ENCODE measurements at regions not wholly inside any gene's neighbourhood (a gene's known extent, or its start where the extent isn't known, plus 50 kb on each side); places are given as distances from the start of the nearest gene placed in this dataset.
"Not testable (repeated sequence)": the region's sequence is repeated elsewhere in the genome, so short reads cannot be mapped to it uniquely, and the experiment has no call there.

- not testable (repeated sequence) for TF ChIP-seq CTCF, POLR2A (IDR thresholded peaks at IDR 0.05)
These were observed 76.6 kb upstream of the LYZL2 start for GRCh38 chr10:30706189-30706588.
